ENCODE measurements at regions not wholly inside any gene's neighbourhood (a gene's known extent, or its start where the extent isn't known, plus 50 kb on each side); places are given as distances from the start of the nearest gene placed in this dataset.
A peak's percentile ranks its signal among the peaks of the same experiment; 100 is the strongest.

- TF ChIP-seq ZNF507 (tag; conservative IDR thresholded peaks at IDR 0.05), result no peak
- TF ChIP-seq ZNF778 (CRISPR knock-in tag; IDR thresholded peaks at IDR 0.05), result no peak
- no peak for TF ChIP-seq SNRNP70 (optimal IDR thresholded peaks at IDR 0.05; ENCODE audit: low read depth, low read length)
- TF ChIP-seq KLF1 (tag; IDR thresholded peaks at IDR 0.05), result no peak
- TF ChIP-seq POLR2B (IDR thresholded peaks at IDR 0.05; ENCODE audit: low read depth, partially characterized antibody), result no peak
- no peak for TF ChIP-seq MITF (IDR thresholded peaks at IDR 0.05)
- TF ChIP-seq ZNF134 (CRISPR knock-in tag; conservative IDR thresholded peaks at IDR 0.05), result no peak
Measured at GRCh38 chr6:140134224-140134623, 759.8 kb upstream of the CITED2 start (continued).

- in situ Hi-C loops (cut with MboI) (no loop called here), intact Hi-C loops (cut with micrococcal nuclease) (no loop called here)
- DNase-seq (ENCODE audit: extremely low read depth in 1 of 4, low spot score in 3 of 4) (no peak), FAIRE-seq (no peak), ATAC-seq (no peak)
- H3K36me3 ChIP-seq (ENCODE audit: control insufficient read depth, insufficient read depth, low read length), result peaks cover 3% of the 10 kb centered on the region; the same call in 2 of the 3 replicates
- 0 out of 2 replicates have a peak, but pooled peaks cover 2% of the 10 kb centered on the region for H3K9me3 ChIP-seq (replicated peaks; ENCODE audit: control insufficient read depth, insufficient read depth, low read depth, low read length)
- no peak overlapping the region for H2AFZ ChIP-seq (ENCODE audit: low read depth, low read length)
- no peak overlapping the region for H3K4me2 ChIP-seq (ENCODE audit: insufficient read depth, low read length)
- H3K9ac ChIP-seq (ENCODE audit: insufficient read depth in 1 of 2, low read depth in 2 of 2, low read length in 2 of 2), result no peak overlapping the region
- no peaks in the 10 kb centered on the region for H3K9me1 ChIP-seq (ENCODE audit: control insufficient read depth, insufficient read depth, low read length)
- no peaks in the 10 kb centered on the region for H3K79me2 ChIP-seq (ENCODE audit: control insufficient read depth, insufficient read depth, low read length)
- no peaks in the 10 kb centered on the region for H3K4me1 ChIP-seq (replicated peaks in 1 of 2; ENCODE audit: control insufficient read depth in 2 of 2, insufficient read depth in 2 of 2, low read length in 2 of 2)
- no peaks in the 10 kb centered on the region for H4K20me1 ChIP-seq (replicated peaks; ENCODE audit: control insufficient read depth, insufficient read depth, low read length)
- no TSS peak for BruUV-seq (replicated peaks)
- ChIA-PET POLR2A (no interaction called here), CTCF (ENCODE audit: low intra/inter-chr PET ratio) (no interaction called here)
- no peaks in the 10 kb centered on the region for H3K27me3 ChIP-seq (ENCODE audit: control insufficient read depth in 2 of 2, insufficient read depth in 2 of 2, low read length in 2 of 2)
- H3K4me3 ChIP-seq, result no peak overlapping the region
- H3K27ac ChIP-seq (ENCODE audit: extremely low read depth, low read depth, low read length), result no peak overlapping the region
- no peak for TF ChIP-seq ARHGAP35 (IDR thresholded peaks at IDR 0.05; ENCODE audit: partially characterized antibody)
- TF ChIP-seq MAX (CRISPR knock-in tag; IDR thresholded peaks at IDR 0.05), result no peak
- no peak for TF ChIP-seq TCF7 (IDR thresholded peaks at IDR 0.05; ENCODE audit: borderline replicate concordance)
- no peak for TF ChIP-seq MTA1 (IDR thresholded peaks at IDR 0.05; ENCODE audit: borderline replicate concordance)
- TF ChIP-seq SMAD3 (CRISPR knock-in tag; conservative IDR thresholded peaks at IDR 0.05), result no peak
- no peak for TF ChIP-seq TCFL5 (CRISPR knock-in tag; conservative IDR thresholded peaks at IDR 0.05)
- TF ChIP-seq NR2F6 (CRISPR knock-in tag; IDR thresholded peaks at IDR 0.05), result no peak
- no peak for TF ChIP-seq ELF4 (CRISPR knock-in tag; IDR thresholded peaks at IDR 0.05)
- TF ChIP-seq NFE2 (IDR thresholded peaks at IDR 0.05; ENCODE audit: low read depth), result 0 out of 2 replicates have a peak, but pooled peaks have one; percentile 20
- TF ChIP-seq NR2C1 (IDR thresholded peaks at IDR 0.05), result no peak
- TF ChIP-seq NR2C1 (tag; IDR thresholded peaks at IDR 0.05), result no peak
Measured at GRCh38 chr6:140130074-140130473, 755.6 kb upstream of the CITED2 start.

All from K562 (cell line).